Calu3 (cell line): ENCODE measurements at regions not wholly inside any gene's neighbourhood (a gene's known extent, or its start where the extent isn't known, plus 50 kb on each side); places are given as distances from the start of the nearest gene placed in this dataset.

Experiments
- BruUV-seq: library from RNA; stranded (reverse); fragments of 400-500 nt; replicated peaks from 2 replicates; lab custom pipeline; 2021; lab: Mats Ljungman, UMichigan
- CTCF ChIA-PET: fragments of 300-600 bp; sonication (Branson Sonifier 250); formaldehyde crosslinking; loops from one replicate; lab custom pipeline; 2022; ENCODE audit warnings: antibody characterized with exemption; lab: Charles Lee
- DNase-seq: peaks from one replicate; pipeline ENCODE4 v3.0.0; 2022
- H3K27ac Mint-ChIP-seq: one replicate; pipeline ENCODE4 v1.8.0; 2022; ENCODE audit warnings: mixed read lengths; ENCODE audit not compliant: unreplicated experiment
- H3K27me3 Mint-ChIP-seq: one replicate; pipeline ENCODE4 v1.8.0; 2022; ENCODE audit warnings: mixed read lengths; ENCODE audit not compliant: unreplicated experiment
- H3K36me3 Mint-ChIP-seq: one replicate; pipeline ENCODE4 v1.8.0; 2022; ENCODE audit warnings: mild to moderate bottlenecking, moderate library complexity, mixed read lengths; ENCODE audit not compliant: insufficient read depth, unreplicated experiment
- H3K4me1 Mint-ChIP-seq: one replicate; pipeline ENCODE4 v1.8.0; 2022; ENCODE audit warnings: mild to moderate bottlenecking, low read depth, mixed read lengths; ENCODE audit not compliant: unreplicated experiment
- H3K4me3 Mint-ChIP-seq: one replicate; pipeline ENCODE4 v1.8.0; 2022; ENCODE audit warnings: mild to moderate bottlenecking, low read depth, moderate library complexity, mixed read lengths; ENCODE audit not compliant: unreplicated experiment
- H3K9me3 Mint-ChIP-seq: one replicate; pipeline ENCODE4 v1.8.0; 2022; ENCODE audit warnings: low read depth, mixed read lengths; ENCODE audit not compliant: unreplicated experiment
- CTCF ChIP-seq: fragments of 200-600 bp; IDR thresholded peaks from one replicate; pipeline ENCODE4 v1.8.0; 2022; ENCODE audit warnings: antibody characterized with exemption; ENCODE audit not compliant: unreplicated experiment
- intact Hi-C: fragments of 100-400 bp; cut with micrococcal nuclease; formaldehyde crosslinking; loops from one replicate; pipeline ENCODE4 v1.10.0; 2022; ENCODE audit not compliant: unreplicated experiment

GRCh38 chr11:134489728-134490127, 77.7 kb upstream of the B3GAT1 start:
- Mint-ChIP-seq H3K27ac (peak overlapping the region; percentile 14), H3K27me3 (no peaks in the 10 kb centered on the region), H3K36me3 (peaks cover 5% of the 10 kb centered on the region), H3K4me3 (no peak overlapping the region), H3K9me3 (peaks cover 2% of the 10 kb centered on the region), H3K4me1 (no peaks in the 10 kb centered on the region)
- TF ChIP-seq CTCF: no peak
- DNase-seq: no peak
- intact Hi-C loops: no loop called here
- BruUV-seq: no TSS peak
- CTCF ChIA-PET: no interaction called here

DNA sequence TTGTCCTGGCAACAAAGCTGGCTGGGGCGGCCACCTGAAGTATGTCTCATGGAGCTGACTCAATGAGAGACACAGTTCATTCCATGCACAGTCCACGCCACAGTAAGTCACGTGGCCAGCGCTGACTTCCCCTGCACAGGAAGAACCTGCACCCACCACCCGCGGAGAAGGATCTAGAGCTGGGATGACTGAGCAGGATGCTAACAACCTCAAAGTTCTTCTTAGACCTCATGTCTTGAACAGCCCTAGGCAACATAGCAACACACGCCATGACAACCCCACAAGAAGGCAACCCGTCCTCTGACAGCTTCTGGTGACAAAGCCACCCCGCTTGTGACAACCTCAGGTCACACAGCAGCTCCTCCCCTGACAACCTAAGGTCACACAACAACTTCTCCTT, 76.9 kb upstream of the B3GAT1 start:
- no peak for TF ChIP-seq CTCF
- Mint-ChIP-seq H3K4me3 (no peak overlapping the region), H3K27me3 (no peaks in the 10 kb centered on the region), H3K27ac (no peak overlapping the region), H3K4me1 (no peaks in the 10 kb centered on the region), H3K36me3 (peaks cover 5% of the 10 kb centered on the region), H3K9me3 (peaks cover 2% of the 10 kb centered on the region)
- intact Hi-C loops: no loop called here
- BruUV-seq: no TSS peak
- DNase-seq: no peak
- CTCF ChIA-PET: no interaction called here

DNA sequence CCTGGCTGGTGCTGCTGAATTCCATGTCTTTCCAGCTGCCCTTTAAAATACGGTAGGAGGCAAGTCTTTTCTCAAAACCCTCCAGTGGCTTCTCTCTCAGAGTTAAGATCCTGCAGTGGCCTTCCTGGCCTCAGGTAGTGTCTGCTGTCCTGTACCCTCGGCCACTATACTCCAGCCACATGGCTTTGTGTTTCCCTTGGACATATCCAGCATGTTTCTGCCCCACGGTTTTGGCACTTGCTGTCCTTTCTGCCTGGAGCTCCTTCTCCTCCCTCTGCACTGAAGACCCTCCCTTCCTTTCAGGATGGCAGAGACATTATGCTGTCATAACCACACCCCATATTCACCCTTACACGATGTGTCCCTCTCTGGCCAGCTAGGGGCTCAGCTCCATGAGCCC, 76.5 kb upstream of the B3GAT1 start:
- DNase-seq: no peak
- Mint-ChIP-seq H3K4me1 (no peaks in the 10 kb centered on the region), H3K36me3 (peaks cover 5% of the 10 kb centered on the region), H3K27ac (no peak overlapping the region), H3K27me3 (no peaks in the 10 kb centered on the region), H3K9me3 (peaks cover 2% of the 10 kb centered on the region), H3K4me3 (no peak overlapping the region)
- CTCF ChIA-PET: no interaction called here
- TF ChIP-seq CTCF: no peak
- BruUV-seq: no TSS peak
- intact Hi-C loops: no loop called here

- Mint-ChIP-seq H3K4me1 (no peaks in the 10 kb centered on the region), H3K4me3 (no peak overlapping the region), H3K9me3 (peaks cover 2% of the 10 kb centered on the region), H3K27ac (no peak overlapping the region), H3K36me3 (peaks cover 5% of the 10 kb centered on the region), H3K27me3 (no peaks in the 10 kb centered on the region)
- DNase-seq: no peak
- no TSS peak for BruUV-seq
- CTCF ChIA-PET: no interaction called here
- TF ChIP-seq CTCF: no peak
- intact Hi-C loops: no loop called here
These were observed 75.7 kb upstream of the B3GAT1 start for GRCh38 chr11:134487696-134488095.

GRCh38 chr11:134486704-134487103, 74.7 kb upstream of the B3GAT1 start:
- no peak for DNase-seq
- CTCF ChIA-PET: no interaction called here
- TF ChIP-seq CTCF: no peak
- Mint-ChIP-seq H3K27me3 (peaks cover 9% of the 10 kb centered on the region), H3K9me3 (peaks cover 2% of the 10 kb centered on the region), H3K36me3 (peaks cover 5% of the 10 kb centered on the region), H3K27ac (no peak overlapping the region), H3K4me3 (no peak overlapping the region), H3K4me1 (no peaks in the 10 kb centered on the region)
- intact Hi-C loops: no loop called here
- no TSS peak for BruUV-seq
